Endothelial cell of umbilical vein (primary cell): ENCODE measurements at regions not wholly inside any gene's neighbourhood (a gene's known extent, or its start where the extent isn't known, plus 50 kb on each side); places are given as distances from the start of the nearest gene placed in this dataset.

Experiments used
- BruUV-seq: library from RNA; stranded (reverse); fragments of 400-500 nt; replicated peaks from 2 replicates; lab custom pipeline; 2021; lab: Mats Ljungman, UMichigan
- CTCF ChIA-PET: fragments of 300-600, 350-600 bp; sonication (Branson Sonifier 250); formaldehyde crosslinking; loops from one replicate; lab custom pipeline; 2021; ENCODE audit warnings: antibody characterized with exemption, inconsistent platforms; lab: Charles Lee
- POLR2A ChIA-PET: fragments of 300-600, 350-600 bp; sonication (Branson Sonifier 250); formaldehyde crosslinking; loops from one replicate; lab custom pipeline; 2021; ENCODE audit warnings: antibody characterized with exemption, inconsistent platforms; lab: Charles Lee
- DNase-seq: peaks from one replicate; pipeline ENCODE4 v3.0.0-alpha.2; 2011; ENCODE audit warnings: low read depth, low spot score
- FAIRE-seq: peaks from 2 replicates; lab custom pipeline; 2011; peaks lifted over from hg19 to GRCh38; lab: Jason Lieb, UNC
- H2AFZ ChIP-seq: 2 replicates; pipeline ENCODE4 v1.6.0; 2012; ENCODE audit warnings: low read depth, low read length, control low read depth, inconsistent platforms
- H3K27ac ChIP-seq: 2 replicates; pipeline ENCODE4 v1.5.1; 2011; ENCODE audit warnings: low read depth, mild to moderate bottlenecking, control low read depth, low read length, moderate library complexity; ENCODE audit not compliant: insufficient read depth
- H3K27me3 ChIP-seq, 2 experiments: 2 replicates each; pipeline versions ENCODE4 v1.6.0 to v1.6.1; 2011; ENCODE audit warnings: low read length in 2 of 2, mixed read lengths in 1 of 2; ENCODE audit not compliant: control insufficient read depth in 2 of 2, insufficient read depth in 2 of 2
- H3K36me3 ChIP-seq, 2 experiments: 2 replicates in 1 of 2; 3 replicates in 1 of 2; pipeline ENCODE4 v1.5.1; 2011; ENCODE audit warnings: low read length in 2 of 2, mild to moderate bottlenecking in 1 of 2, moderate library complexity in 1 of 2; ENCODE audit not compliant: control insufficient read depth in 2 of 2, insufficient read depth in 2 of 2; ENCODE audit errors: extremely low read depth in 1 of 2
- H3K4me1 ChIP-seq: 3 replicates; pipeline ENCODE4 v1.5.1; 2011; ENCODE audit warnings: mild to moderate bottlenecking, low read length; ENCODE audit not compliant: control insufficient read depth, insufficient read depth; ENCODE audit errors: extremely low read depth
- H3K4me2 ChIP-seq: 2 replicates; pipeline ENCODE4 v1.6.1; 2011; ENCODE audit warnings: low read length, control low read depth, mixed read lengths; ENCODE audit not compliant: insufficient read depth
- H3K4me3 ChIP-seq, 3 experiments: fragments of 200-600 bp in 1 of 3; sonication (generic), shearing (Covaris generic) in 1 of 3; replicated peaks in 1 of 3; 2 replicates each; pipeline ENCODE4 v1.5.1; 2011 to 2016; ENCODE audit warnings: control low read depth in 3 of 3, low read length in 3 of 3, mild to moderate bottlenecking in 2 of 3, inconsistent platforms in 1 of 3, low read depth in 1 of 3, moderate library complexity in 1 of 3; ENCODE audit not compliant: insufficient read depth in 1 of 3
- H3K79me2 ChIP-seq: 2 replicates; pipeline ENCODE4 v1.6.0; 2012; ENCODE audit warnings: low read length, inconsistent platforms; ENCODE audit not compliant: control insufficient read depth, insufficient read depth
- H3K9ac ChIP-seq: replicated peaks from 2 replicates; pipeline ENCODE3; 2011; ENCODE audit warnings: low read length, control low read depth; ENCODE audit not compliant: insufficient read depth; ENCODE audit errors: extremely low read depth
- H3K9me1 ChIP-seq: replicated peaks from 3 replicates; pipeline ENCODE4 v1.6.0; 2011; ENCODE audit warnings: mild to moderate bottlenecking, low read length; ENCODE audit not compliant: control insufficient read depth, insufficient read depth; ENCODE audit errors: extremely low read depth
- H3K9me3 ChIP-seq: replicated peaks from 2 replicates; pipeline ENCODE4 v1.5.1; 2012; ENCODE audit warnings: low read length, inconsistent platforms; ENCODE audit not compliant: control insufficient read depth, insufficient read depth
- H4K20me1 ChIP-seq: replicated peaks from 2 replicates; pipeline ENCODE3; 2011; ENCODE audit warnings: mild to moderate bottlenecking, low read length; ENCODE audit not compliant: control insufficient read depth, insufficient read depth; ENCODE audit errors: extremely low read depth
- EZH2 ChIP-seq: IDR thresholded peaks from 2 replicates; pipeline ENCODE4 v1.6.1; 2012; ENCODE audit warnings: borderline replicate concordance, low read depth, mild to moderate bottlenecking, moderate library complexity, low read length, inconsistent platforms; ENCODE audit not compliant: severe bottlenecking
- FOS ChIP-seq: IDR thresholded peaks from 2 replicates; pipeline ENCODE4 v1.6.1; 2011; ENCODE audit warnings: mild to moderate bottlenecking, low read length, moderate library complexity, borderline replicate concordance; ENCODE audit not compliant: insufficient read depth
- GATA2 ChIP-seq: IDR thresholded peaks from 2 replicates; pipeline ENCODE4 v1.7.0; 2011; ENCODE audit warnings: low read depth, mild to moderate bottlenecking, moderate library complexity, mixed read lengths, low read length; ENCODE audit not compliant: insufficient read length, insufficient read depth
- JUN ChIP-seq: IDR thresholded peaks from 2 replicates; pipeline ENCODE4 v1.6.1; 2011; ENCODE audit warnings: borderline replicate concordance, low read depth; ENCODE audit not compliant: insufficient read length, insufficient read depth
- MYC ChIP-seq: IDR thresholded peaks from one replicate; pipeline ENCODE4 v1.6.1; 2011; ENCODE audit warnings: mild to moderate bottlenecking, low read depth, low read length
- POLR2A ChIP-seq: IDR thresholded peaks from 2 replicates; pipeline ENCODE4 v1.6.1; 2012; ENCODE audit warnings: low read depth, mild to moderate bottlenecking, control low read depth, low read length
- POLR2AphosphoS5 ChIP-seq: IDR thresholded peaks from 2 replicates; pipeline ENCODE4 v1.6.1; 2012; ENCODE audit warnings: low read depth, mild to moderate bottlenecking, control low read depth, low read length, moderate library complexity; ENCODE audit not compliant: insufficient read depth
- dilution Hi-C: fragments of 300-500 bp; cut with MboI; formaldehyde crosslinking; loops from one replicate; pipeline ENCODE4 v1.15.0; 2019; ENCODE audit warnings: low sequenced_read_pairs; ENCODE audit not compliant: extremely low pct_ligation_motif_present
- intact Hi-C: fragments of 100-400 bp; cut with micrococcal nuclease; formaldehyde crosslinking; loops from one replicate; pipeline ENCODE4 v1.10.0; 2022
- TF ChIP-seq, protein P1 (sequence below): IDR thresholded peaks from 2 replicates; pipeline ENCODE4 v1.6.1; 2011; ENCODE audit not compliant: insufficient read depth, insufficient read length
- TF ChIP-seq, protein P2 (sequence below), 2 donors: IDR thresholded peaks; 1 replicate in 1 of 2; 2 replicates in 1 of 2; pipeline ENCODE4 v1.5.1; 2011; ENCODE audit warnings: low read length in 2 of 2, mild to moderate bottlenecking in 2 of 2, moderate library complexity in 2 of 2, control low read depth in 1 of 2, inconsistent platforms in 1 of 2, low read depth in 1 of 2; ENCODE audit not compliant: insufficient read depth in 1 of 2; ENCODE audit errors: extremely low read depth in 1 of 2

DNA sequence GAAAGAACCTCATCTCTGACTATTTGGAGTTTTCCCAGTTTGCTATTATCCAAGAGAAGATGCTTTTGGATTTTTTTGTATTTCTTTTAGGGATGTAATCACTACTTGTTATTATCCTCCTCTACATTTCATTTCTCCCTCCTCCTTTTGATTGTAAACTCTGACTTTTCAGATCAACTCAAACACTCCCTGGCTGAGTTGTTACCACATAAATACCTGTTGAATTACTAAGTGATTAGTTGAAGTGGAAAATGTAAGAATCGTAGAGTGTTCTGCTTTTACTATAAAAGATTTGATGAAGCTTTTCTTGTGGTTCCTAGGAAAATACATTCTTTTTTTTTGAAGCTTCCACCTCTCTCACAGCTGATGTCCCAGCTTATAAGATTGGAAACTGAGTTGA, 164.1 kb upstream of the C1GALT1 start:
- CTCF ChIA-PET: no interaction called here

DNA sequence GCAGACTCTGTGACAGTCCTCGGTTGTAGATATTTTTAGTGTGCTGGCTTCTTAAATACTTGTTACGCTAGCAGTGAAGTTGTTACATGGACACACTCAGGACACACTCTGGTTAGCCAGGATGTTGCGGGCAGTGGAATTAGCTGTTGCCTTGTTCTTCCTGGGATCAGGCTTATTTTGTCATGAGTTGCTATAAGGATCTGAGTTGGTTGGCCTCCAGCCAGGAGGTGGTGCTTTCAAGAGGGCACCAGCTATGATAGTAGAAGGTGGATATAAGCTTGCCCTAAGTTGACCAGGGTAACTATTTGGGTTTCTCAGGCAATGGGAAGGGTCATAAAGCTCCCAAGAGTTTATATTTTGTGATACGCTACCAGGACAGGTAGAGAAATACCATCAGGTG, 150.1 kb upstream of the C1GALT1 start:
- no peak for DNase-seq
- CTCF ChIA-PET: no interaction called here
- Histone ChIP-seq H4K20me1 (no peaks in the 10 kb centered on the region), H3K36me3 (no peaks in the 10 kb centered on the region), H3K4me3 (no peak overlapping the region), H3K9me3 (no peaks in the 10 kb centered on the region), H3K9me1 (no peaks in the 10 kb centered on the region), H3K4me2 (no peak overlapping the region), H3K79me2 (no peaks in the 10 kb centered on the region), H3K9ac (no peak overlapping the region), H3K27me3 (no peaks in the 10 kb centered on the region), H3K27ac (no peak overlapping the region), H2AFZ (no peak overlapping the region), H3K4me1 (no peaks in the 10 kb centered on the region)
- TF ChIP-seq, protein P1, sequence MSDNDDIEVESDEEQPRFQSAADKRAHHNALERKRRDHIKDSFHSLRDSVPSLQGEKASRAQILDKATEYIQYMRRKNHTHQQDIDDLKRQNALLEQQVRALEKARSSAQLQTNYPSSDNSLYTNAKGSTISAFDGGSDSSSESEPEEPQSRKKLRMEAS: no peak
- TF ChIP-seq GATA2: no peak
- TF ChIP-seq MYC: no peak
- TF ChIP-seq, protein P2, sequence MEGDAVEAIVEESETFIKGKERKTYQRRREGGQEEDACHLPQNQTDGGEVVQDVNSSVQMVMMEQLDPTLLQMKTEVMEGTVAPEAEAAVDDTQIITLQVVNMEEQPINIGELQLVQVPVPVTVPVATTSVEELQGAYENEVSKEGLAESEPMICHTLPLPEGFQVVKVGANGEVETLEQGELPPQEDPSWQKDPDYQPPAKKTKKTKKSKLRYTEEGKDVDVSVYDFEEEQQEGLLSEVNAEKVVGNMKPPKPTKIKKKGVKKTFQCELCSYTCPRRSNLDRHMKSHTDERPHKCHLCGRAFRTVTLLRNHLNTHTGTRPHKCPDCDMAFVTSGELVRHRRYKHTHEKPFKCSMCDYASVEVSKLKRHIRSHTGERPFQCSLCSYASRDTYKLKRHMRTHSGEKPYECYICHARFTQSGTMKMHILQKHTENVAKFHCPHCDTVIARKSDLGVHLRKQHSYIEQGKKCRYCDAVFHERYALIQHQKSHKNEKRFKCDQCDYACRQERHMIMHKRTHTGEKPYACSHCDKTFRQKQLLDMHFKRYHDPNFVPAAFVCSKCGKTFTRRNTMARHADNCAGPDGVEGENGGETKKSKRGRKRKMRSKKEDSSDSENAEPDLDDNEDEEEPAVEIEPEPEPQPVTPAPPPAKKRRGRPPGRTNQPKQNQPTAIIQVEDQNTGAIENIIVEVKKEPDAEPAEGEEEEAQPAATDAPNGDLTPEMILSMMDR (IDR thresholded peaks at IDR 0.05; ENCODE audit: extremely low read depth in 1 of 2, insufficient read depth in 1 of 2, low read depth in 1 of 2, low read length in 2 of 2): no peak
- TF ChIP-seq POLR2A: no peak
- no peak for TF ChIP-seq FOS
- TF ChIP-seq JUN: no peak
- no peak for TF ChIP-seq EZH2
- no peak for TF ChIP-seq POLR2AphosphoS5
- POLR2A ChIA-PET: no interaction called here
- dilution Hi-C loops (no loop called here), intact Hi-C loops (no loop called here)
- no TSS peak for BruUV-seq
- no peak for FAIRE-seq

More for the DNA sequence above, 164.1 kb upstream of the C1GALT1 start:
- Histone ChIP-seq H3K79me2 (no peaks in the 10 kb centered on the region), H3K4me1 (no peaks in the 10 kb centered on the region), H3K9me3 (no peaks in the 10 kb centered on the region), H3K36me3 (no peaks in the 10 kb centered on the region), H3K27me3 (no peaks in the 10 kb centered on the region), H3K4me2 (no peak overlapping the region), H3K27ac (no peak overlapping the region), H3K4me3 (no peak overlapping the region), H3K9ac (no peak overlapping the region), H2AFZ (no peak overlapping the region), H3K9me1 (no peaks in the 10 kb centered on the region), H4K20me1 (no peaks in the 10 kb centered on the region)
- POLR2A ChIA-PET: no interaction called here
- dilution Hi-C loops: no loop called here
- no peak for TF ChIP-seq FOS
- no peak for TF ChIP-seq GATA2
- TF ChIP-seq, protein P1: no peak
- TF ChIP-seq POLR2A: no peak
- intact Hi-C loops: no loop called here
- FAIRE-seq (no peak), DNase-seq (no peak)
- BruUV-seq: no TSS peak
